NB4 (cell line): ENCODE measurements at regions not wholly inside any gene's neighbourhood (a gene's known extent, or its start where the extent isn't known, plus 50 kb on each side); places are given as distances from the start of the nearest gene placed in this dataset.
"Not testable (repeated sequence)": the region's sequence is repeated elsewhere in the genome, so short reads cannot be mapped to it uniquely, and the experiment has no call there.

Source experiments
- DNase-seq: peaks from one replicate; pipeline ENCODE4 v3.0.0; 2010; ENCODE audit warnings: low read depth
- H3K4me3 ChIP-seq: one replicate; pipeline ENCODE4 v1.5.1; 2011; ENCODE audit warnings: mild to moderate bottlenecking, low read depth, low read length, moderate library complexity
- CTCF ChIP-seq: IDR thresholded peaks from one replicate; pipeline ENCODE4 v1.5.1; 2012; ENCODE audit warnings: low read depth, low read length
- MAX ChIP-seq: IDR thresholded peaks from 2 replicates; pipeline ENCODE4 v1.6.1; 2011; ENCODE audit warnings: low read depth, low read length
- MYC ChIP-seq: IDR thresholded peaks from 2 replicates; pipeline ENCODE4 v1.6.1; 2011; ENCODE audit warnings: low read depth, low read length
- POLR2A ChIP-seq: IDR thresholded peaks from 2 replicates; pipeline ENCODE4 v1.6.1; 2011; ENCODE audit warnings: mild to moderate bottlenecking; ENCODE audit not compliant: insufficient read length; ENCODE audit errors: extremely low read depth

- TF ChIP-seq MAX: no peak
- TF ChIP-seq MYC: no peak
- TF ChIP-seq POLR2A: no peak
- TF ChIP-seq CTCF: no peak
- no peak for DNase-seq
Observed at GRCh38 chr7:34438436-34438835, 219.6 kb upstream of the NPSR1 start.

GRCh38 chr7:34445653-34446052 lies 212.4 kb upstream of the NPSR1 start:
- no peak for DNase-seq
- no peak for TF ChIP-seq POLR2A
- TF ChIP-seq CTCF: no peak
- TF ChIP-seq MYC: no peak
- TF ChIP-seq MAX: no peak
- no peak overlapping the region for H3K4me3 ChIP-seq

More at GRCh38 chr7:34438436-34438835, 219.6 kb upstream of the NPSR1 start:
- H3K4me3 ChIP-seq: no peak overlapping the region

DNA sequence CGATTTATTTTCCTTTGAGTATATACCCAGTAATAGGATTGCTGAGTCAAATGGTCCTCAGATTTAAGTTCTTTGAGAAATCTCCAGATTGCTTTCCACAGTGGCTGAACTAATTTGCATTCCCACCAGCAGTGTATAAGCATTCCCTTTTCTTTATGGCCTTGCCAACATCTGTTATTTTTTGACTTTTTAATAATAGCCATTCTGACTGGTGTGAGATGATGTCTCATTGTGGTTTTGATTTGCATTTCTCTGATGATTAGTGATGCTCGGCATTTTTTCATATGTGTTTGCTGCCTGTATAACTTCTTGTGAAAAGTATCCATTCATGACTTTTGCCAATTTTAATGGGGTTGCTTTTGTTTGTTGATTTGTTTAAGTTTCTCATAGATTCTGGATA lies 209.5 kb upstream of the NPSR1 start:
- H3K4me3 ChIP-seq, DNase-seq: not testable (repeated sequence)

DNA sequence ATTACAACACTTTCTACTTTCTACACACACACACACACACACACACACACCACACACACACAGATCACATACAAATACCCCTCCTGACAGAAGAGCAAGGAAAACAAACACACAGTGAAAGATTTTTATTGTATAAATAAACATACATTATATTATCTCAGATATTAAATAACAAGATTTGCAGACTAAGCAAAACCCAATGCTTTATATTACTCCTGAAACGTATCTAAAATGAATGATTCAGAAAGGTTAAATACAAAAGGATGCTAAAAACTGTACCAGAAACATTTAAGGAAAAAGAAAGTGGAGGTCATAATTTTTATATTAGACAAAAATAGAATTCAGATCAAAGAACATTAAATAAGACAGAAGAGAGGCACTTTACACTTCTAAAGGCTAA lies 208.3 kb upstream of the NPSR1 start:
- DNase-seq: no peak
- TF ChIP-seq MYC (no peak), CTCF (no peak), POLR2A (no peak), MAX (no peak)
- H3K4me3 ChIP-seq: no peak overlapping the region

DNA sequence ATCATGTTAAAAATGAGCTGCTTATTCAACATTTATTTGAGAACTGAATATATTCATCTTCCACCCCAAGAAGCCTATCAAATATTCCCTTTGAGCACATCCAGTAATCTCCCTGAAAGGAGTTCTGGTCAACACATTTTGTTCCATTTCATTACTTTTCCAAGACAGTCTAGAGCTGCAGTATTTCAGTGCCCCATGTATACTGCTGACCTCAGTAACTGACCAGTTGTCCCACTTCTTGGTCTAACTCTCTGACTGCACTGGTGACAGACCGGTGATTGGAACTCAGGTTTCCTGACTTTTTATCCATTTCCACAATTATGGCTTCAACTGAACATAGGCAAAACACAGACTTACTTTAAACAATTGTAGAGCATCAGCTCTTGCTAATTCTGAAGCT lies 206.8 kb upstream of the NPSR1 start:
- H3K4me3 ChIP-seq: no peak overlapping the region
- TF ChIP-seq MAX (no peak), MYC (no peak), CTCF (no peak)

DNA sequence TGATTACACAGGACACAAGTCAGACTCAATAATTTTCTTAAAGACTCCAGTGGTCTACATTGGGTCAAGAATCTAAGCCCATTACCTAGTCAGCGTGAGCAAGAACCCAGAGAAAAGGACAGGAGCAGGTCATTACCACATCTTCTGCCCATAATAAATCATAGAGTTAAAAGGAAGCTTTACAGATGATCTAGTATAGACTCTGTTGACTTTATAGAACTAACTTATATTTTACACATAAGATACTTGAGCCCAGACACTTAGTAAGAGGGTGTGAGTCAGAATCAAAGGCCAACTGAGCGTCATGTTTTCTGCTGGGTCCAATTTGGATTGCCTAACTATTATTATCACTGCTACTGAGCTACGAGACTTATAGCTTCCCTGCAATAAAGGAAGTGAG lies 206.1 kb upstream of the NPSR1 start:
- DNase-seq: no peak
- TF ChIP-seq POLR2A (no peak), MYC (no peak), MAX (no peak), CTCF (no peak)
- H3K4me3 ChIP-seq: no peak overlapping the region

More for the DNA sequence above, 206.8 kb upstream of the NPSR1 start:
- DNase-seq: no peak
